Fibroblast of villous mesenchyme (primary cell): ENCODE measurements at regions not wholly inside any gene's neighbourhood (a gene's known extent, or its start where the extent isn't known, plus 50 kb on each side); places are given as distances from the start of the nearest gene placed in this dataset.

ENCODE experiments used
- DNase-seq: peaks from one replicate; pipeline ENCODE4 v3.0.0-alpha.2; 2010; ENCODE audit warnings: low read depth
- H3K4me3 ChIP-seq: 2 replicates; pipeline ENCODE4 v1.5.1; 2011; ENCODE audit warnings: low read depth, mild to moderate bottlenecking, low read length
- TF ChIP-seq, protein P1 (sequence below): IDR thresholded peaks from 2 replicates; pipeline ENCODE4 v1.5.1; 2012; ENCODE audit warnings: low read depth, mild to moderate bottlenecking, low read length; ENCODE audit not compliant: insufficient read depth

DNA sequence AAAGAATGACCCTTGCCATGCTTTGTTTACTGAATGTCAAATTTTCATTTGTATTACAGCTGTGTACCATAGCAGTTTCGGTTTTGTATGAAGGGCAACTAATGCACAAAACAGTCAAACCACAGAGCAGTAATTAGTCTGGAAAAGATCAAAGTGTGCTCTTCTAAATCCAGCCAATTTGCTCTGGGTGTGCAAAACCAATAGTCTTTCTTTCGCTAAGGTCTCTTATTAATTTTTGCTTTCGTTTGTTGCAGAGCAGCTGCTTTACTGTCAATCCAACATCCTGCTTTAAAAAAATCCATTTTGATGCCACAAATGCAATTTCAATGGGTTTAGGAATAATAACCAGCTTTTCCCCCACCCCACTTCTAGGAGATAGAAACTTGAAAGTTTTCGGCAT is 114.2 kb downstream of the BRMS1L start:
- DNase-seq: no peak
- peak overlapping the region; percentile 1 for H3K4me3 ChIP-seq
- TF ChIP-seq, protein P1, sequence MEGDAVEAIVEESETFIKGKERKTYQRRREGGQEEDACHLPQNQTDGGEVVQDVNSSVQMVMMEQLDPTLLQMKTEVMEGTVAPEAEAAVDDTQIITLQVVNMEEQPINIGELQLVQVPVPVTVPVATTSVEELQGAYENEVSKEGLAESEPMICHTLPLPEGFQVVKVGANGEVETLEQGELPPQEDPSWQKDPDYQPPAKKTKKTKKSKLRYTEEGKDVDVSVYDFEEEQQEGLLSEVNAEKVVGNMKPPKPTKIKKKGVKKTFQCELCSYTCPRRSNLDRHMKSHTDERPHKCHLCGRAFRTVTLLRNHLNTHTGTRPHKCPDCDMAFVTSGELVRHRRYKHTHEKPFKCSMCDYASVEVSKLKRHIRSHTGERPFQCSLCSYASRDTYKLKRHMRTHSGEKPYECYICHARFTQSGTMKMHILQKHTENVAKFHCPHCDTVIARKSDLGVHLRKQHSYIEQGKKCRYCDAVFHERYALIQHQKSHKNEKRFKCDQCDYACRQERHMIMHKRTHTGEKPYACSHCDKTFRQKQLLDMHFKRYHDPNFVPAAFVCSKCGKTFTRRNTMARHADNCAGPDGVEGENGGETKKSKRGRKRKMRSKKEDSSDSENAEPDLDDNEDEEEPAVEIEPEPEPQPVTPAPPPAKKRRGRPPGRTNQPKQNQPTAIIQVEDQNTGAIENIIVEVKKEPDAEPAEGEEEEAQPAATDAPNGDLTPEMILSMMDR: no peak

DNA sequence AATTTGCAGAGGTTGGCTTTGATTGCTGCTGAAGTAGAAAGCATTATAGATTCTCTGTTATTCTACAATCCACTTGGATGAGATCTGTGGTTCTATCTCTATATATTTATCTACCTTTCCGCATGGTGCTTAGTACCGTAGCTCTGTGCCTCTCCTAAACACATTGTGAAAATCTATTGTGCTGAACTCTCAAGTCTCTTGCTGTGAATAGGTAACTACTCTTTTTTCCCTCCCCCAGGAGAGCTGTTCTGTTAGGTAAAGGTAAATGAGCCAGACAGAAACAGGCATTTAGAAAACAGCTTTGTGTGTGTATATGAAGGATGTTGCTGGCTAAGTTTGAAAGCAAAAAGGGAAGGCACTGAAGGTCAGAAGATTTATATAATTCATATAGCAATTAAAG is 112.6 kb downstream of the BRMS1L start:
- DNase-seq: no peak
- no peak overlapping the region for H3K4me3 ChIP-seq
- TF ChIP-seq, protein P1: no peak

DNA sequence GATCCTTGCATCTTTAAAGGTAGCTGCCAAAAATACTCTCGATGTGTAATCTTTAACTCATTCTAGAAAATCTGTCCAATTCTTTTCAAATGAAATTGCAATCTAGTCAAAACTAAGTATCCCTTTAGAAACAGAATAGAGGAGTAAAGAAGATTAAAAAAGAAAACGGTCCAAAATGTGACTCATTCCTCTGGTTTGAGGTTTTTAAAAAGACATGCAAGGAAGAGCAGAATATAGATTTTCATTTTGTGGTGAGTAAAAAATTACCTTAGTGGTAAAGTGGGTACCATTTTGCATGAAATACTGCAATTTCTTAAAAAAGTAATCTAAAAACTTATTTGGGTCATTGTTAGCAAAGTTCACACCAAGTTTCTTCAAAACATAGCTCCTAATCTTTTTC is 108.4 kb downstream of the BRMS1L start:
- H3K4me3 ChIP-seq: no peak overlapping the region
- no peak for DNase-seq
- TF ChIP-seq, protein P1: no peak

DNA sequence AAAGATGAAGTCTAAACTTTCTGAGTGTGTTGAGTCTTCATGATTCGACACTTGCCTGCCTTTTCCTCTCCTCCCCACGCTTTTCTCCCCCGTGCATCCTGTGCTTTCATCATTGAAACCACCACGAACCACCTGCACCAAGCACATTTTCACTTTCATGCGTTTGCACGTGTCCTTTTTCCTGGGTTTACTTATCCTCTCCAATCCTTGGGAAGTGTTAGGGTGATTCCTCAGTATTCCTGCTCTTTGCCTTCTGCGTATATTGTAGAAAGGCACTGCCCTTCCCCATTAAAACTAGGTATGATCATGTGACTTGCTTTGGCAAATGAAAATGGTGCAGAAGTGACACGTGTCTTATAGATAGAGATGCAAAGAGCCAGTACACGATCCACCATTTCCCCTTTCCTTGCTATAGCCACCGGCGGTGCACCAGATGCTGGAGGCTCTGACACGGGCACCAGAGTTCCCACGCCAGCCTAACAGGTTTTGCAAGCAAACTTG is 106.6 kb downstream of the BRMS1L start:
- no peak for DNase-seq
- H3K4me3 ChIP-seq: no peak overlapping the region
- TF ChIP-seq, protein P1: no peak

DNA sequence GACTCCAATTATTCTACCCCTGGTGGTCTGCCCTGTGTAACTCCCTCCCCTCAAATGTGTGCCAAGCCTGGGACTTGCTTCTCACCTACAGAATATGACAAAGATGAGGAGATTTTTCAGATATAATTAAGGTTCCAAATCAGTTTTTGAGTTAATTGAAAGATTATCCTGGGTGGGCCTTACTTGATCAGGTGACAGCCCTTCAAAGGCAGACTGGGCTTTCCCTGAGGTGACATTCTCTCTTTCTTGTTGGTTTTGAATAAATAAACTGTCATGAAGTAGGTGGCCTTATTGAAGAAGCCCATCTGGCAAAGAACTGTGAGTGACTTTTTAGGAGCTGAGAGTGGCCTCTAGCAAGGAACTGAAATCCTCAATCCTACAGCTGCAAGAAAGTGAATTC is 106.0 kb downstream of the BRMS1L start:
- DNase-seq: no peak
- TF ChIP-seq, protein P1: no peak
- H3K4me3 ChIP-seq: no peak overlapping the region

DNA sequence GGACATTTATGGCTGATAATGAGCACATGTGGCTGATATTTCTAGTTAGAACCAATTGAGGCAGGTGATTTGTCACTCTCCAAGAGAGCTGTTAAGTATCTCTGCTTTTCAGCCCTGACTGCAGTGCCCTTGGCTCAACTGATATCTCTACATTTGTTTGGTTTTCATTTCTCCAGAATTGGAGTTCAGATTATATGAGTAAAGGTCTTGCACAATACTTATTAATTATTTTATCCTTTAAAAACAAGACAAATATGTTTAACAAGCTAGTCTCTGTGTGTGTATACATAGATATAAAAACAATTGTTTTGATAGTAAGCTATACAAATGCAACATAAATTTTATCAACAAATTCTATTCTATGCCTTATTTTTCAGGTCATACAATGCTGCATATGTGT is 105.2 kb downstream of the BRMS1L start:
- TF ChIP-seq, protein P1: no peak
- DNase-seq: no peak
- H3K4me3 ChIP-seq: no peak overlapping the region

DNA sequence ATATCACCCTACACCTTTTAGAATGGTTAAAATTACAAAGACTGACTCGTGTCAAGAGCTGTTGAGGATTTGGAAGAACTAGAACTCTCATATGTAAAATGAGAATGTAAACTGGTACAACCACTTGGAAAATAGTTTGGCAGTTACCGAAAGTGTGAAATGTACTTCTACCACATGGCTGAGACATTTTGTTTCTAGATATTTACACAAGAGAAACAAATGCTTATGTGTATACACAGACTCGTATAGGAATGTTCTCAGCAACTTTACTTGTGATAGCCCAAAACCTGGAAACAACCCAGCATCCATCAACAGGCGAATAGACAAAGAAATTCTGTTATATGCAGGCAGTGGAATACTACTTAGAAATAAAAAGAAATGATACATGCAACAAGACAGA is 103.0 kb downstream of the BRMS1L start:
- no peak overlapping the region for H3K4me3 ChIP-seq
- TF ChIP-seq, protein P1: no peak
- DNase-seq: no peak
